ENCODE measurements at regions not wholly inside any gene's neighbourhood (a gene's known extent, or its start where the extent isn't known, plus 50 kb on each side); places are given as distances from the start of the nearest gene placed in this dataset.

DNA sequence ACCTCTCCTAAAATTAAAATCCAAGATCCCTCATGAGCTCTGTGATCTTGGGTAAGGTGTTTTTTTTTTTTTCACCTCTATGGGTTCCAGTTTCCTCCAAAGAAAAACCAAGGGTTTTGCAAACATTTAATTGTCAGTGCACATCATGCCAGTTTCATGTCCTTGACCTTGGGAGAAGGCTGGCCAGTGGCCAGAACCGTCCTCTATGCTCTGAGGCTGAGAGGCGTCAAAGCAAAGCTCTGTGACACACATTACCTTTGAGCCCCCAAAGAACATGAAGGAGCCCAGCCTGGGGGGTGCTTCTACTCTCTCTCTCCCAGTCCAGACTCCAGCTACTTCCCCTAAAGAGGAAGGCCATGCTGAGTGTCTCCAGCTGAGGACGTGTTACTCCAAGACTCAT lies 145.5 kb upstream of the TMEM132C start:
- TF ChIP-seq, protein P1, sequence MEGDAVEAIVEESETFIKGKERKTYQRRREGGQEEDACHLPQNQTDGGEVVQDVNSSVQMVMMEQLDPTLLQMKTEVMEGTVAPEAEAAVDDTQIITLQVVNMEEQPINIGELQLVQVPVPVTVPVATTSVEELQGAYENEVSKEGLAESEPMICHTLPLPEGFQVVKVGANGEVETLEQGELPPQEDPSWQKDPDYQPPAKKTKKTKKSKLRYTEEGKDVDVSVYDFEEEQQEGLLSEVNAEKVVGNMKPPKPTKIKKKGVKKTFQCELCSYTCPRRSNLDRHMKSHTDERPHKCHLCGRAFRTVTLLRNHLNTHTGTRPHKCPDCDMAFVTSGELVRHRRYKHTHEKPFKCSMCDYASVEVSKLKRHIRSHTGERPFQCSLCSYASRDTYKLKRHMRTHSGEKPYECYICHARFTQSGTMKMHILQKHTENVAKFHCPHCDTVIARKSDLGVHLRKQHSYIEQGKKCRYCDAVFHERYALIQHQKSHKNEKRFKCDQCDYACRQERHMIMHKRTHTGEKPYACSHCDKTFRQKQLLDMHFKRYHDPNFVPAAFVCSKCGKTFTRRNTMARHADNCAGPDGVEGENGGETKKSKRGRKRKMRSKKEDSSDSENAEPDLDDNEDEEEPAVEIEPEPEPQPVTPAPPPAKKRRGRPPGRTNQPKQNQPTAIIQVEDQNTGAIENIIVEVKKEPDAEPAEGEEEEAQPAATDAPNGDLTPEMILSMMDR (IDR thresholded peaks at IDR 0.05): no peak
- TF ChIP-seq POLR2A (IDR thresholded peaks at IDR 0.05): no peak
